ENCODE measurements at regions not wholly inside any gene's neighbourhood (a gene's known extent, or its start where the extent isn't known, plus 50 kb on each side); places are given as distances from the start of the nearest gene placed in this dataset.

DNA sequence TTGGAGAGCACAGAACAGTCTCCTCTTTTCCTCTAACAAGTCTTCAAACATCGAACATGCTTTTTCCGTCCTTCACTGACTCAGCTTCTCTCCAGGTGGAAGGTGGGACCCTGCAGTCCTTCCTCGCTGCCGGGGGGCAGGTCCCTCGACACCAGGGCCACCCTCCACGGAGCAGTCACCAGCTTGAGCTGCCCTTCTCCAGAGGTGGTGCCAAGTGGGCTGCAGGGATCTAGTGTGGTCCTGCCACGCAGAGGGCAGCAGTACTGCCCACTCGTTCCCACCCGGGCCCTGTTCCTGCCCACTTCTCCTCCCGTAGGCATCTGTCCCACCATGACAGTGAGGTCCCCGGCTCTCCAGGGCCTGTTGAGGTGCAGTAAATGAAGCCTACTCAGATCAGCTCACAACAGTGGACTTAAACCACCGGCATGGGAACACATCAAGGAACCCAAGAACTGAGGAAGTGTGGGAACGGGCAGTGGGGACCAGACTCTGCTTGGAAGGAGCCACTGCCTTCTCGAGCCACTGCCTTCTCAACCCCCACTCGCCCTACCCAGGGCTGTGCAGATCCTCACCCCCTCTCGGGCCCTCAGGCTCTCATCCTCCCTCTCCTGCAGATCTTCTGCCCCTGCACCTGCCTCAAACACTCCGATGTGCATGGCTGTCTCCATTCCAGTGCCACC lies 153.9 kb downstream of the OAT start:
- H3K9me3 ChIP-seq (ENCODE audit: control insufficient read depth, low read length), result no peaks in the 10 kb centered on the region

DNA sequence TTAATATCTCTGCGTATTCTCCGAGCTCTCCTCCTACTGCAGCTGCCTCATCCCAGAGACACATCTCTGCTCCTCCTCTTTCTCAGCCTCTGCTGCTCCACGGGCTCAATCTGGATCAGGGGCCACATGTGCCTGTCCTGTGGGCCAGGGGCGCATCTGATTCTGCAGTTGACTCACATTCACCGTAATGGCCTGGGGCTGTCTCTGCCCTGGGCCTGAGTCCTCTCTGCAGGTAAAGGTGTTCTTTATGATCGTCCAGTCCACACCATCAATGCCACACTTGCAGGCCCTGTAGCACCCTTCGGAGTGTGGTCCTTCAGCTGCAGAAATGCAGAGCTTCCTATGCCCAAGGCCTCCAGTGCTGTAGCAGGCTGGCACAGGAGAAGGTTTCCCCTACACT lies 154.5 kb downstream of the OAT start:
- WGBS, 2 experiments (ENCODE audit: insufficient coverage in 2 of 2), result 96 to 97% methylated on average over 5 to 7 of the region's 7 CpGs
- H3K27ac ChIP-seq (ENCODE audit: low read depth, low read length, severe bottlenecking), result no peak overlapping the region
- H3K4me3 ChIP-seq (ENCODE audit: extremely low read depth, insufficient read depth, low read length, poor library complexity, severe bottlenecking), result no peak overlapping the region
- no peaks in the 10 kb centered on the region for H3K4me1 ChIP-seq (ENCODE audit: control insufficient read depth, insufficient read depth, low read length, poor library complexity, severe bottlenecking)
- no peaks in the 10 kb centered on the region for H3K36me3 ChIP-seq (ENCODE audit: control insufficient read depth, insufficient read depth, low read length)
- H3K9me3 ChIP-seq (ENCODE audit: control insufficient read depth, low read length), result no peaks in the 10 kb centered on the region

More for the DNA sequence above, 153.9 kb downstream of the OAT start:
- H3K36me3 ChIP-seq (ENCODE audit: control insufficient read depth, insufficient read depth, low read length), result no peaks in the 10 kb centered on the region
- no peak overlapping the region for H3K4me3 ChIP-seq (ENCODE audit: extremely low read depth, insufficient read depth, low read length, poor library complexity, severe bottlenecking)
- H3K4me1 ChIP-seq (ENCODE audit: control insufficient read depth, insufficient read depth, low read length, poor library complexity, severe bottlenecking), result no peaks in the 10 kb centered on the region
- 94 to 95% methylated on average over 16 to 17 of the region's 17 CpGs for WGBS, 2 experiments (ENCODE audit: insufficient coverage in 2 of 2)
- H3K27ac ChIP-seq (ENCODE audit: low read depth, low read length, severe bottlenecking), result no peak overlapping the region

DNA sequence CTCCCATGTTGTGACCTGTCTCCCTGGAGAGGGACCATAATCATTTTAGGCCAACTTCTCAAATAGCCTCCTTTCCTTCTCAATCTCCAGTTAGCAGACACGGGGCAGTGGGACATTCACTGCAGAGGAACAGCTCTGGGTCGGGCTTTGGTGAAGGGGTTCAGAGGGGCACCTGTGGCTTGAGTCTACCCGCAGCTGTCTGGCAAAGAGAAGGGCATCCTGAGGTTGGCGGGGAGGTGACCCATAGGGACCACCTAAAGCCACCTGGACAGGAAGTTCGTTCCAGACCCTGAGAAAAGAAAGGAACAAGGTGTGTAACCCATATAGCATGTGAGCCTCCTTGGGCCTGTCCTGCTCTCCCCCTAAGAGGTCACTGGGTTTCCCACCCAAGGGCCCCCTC lies 155.0 kb downstream of the OAT start:
- Histone ChIP-seq H3K9me3 (ENCODE audit: control insufficient read depth, low read length) (no peaks in the 10 kb centered on the region), H3K27ac (ENCODE audit: low read depth, low read length, severe bottlenecking) (no peak overlapping the region), H3K4me3 (ENCODE audit: extremely low read depth, insufficient read depth, low read length, poor library complexity, severe bottlenecking) (no peak overlapping the region), H3K36me3 (ENCODE audit: control insufficient read depth, insufficient read depth, low read length) (no peaks in the 10 kb centered on the region), H3K4me1 (ENCODE audit: control insufficient read depth, insufficient read depth, low read length, poor library complexity, severe bottlenecking) (no peaks in the 10 kb centered on the region)
- 72 to 89% methylated on average over 3 to 5 of the region's 5 CpGs for WGBS, 2 experiments (ENCODE audit: insufficient coverage in 2 of 2)

DNA sequence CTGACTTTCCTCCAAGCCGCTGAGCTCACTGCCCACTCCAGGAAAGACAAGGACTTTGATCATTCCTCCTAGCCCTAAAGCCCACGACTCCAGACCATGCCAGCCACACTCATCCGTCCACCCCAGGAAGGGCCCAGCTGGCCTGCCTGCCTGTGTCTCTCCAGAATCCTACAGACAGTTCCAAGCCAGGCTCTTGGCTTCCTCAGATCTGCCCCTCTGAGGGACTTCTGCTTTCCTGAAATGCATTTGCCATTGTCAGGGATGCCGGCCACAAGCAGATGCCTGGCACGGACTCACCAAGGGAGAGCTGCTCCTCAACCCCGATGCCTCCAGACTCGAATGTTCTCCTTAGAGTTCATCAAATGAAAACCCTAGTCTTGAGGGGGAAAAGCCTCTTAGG lies 155.8 kb downstream of the OAT start:
- H3K36me3 ChIP-seq (ENCODE audit: control insufficient read depth, insufficient read depth, low read length), result no peaks in the 10 kb centered on the region
- 84 to 88% methylated on average over 4 to 7 of the region's 7 CpGs for WGBS, 2 experiments (ENCODE audit: insufficient coverage in 2 of 2)
- H3K9me3 ChIP-seq (ENCODE audit: control insufficient read depth, low read length), result no peaks in the 10 kb centered on the region
- no peak overlapping the region for H3K4me3 ChIP-seq (ENCODE audit: extremely low read depth, insufficient read depth, low read length, poor library complexity, severe bottlenecking)
- H3K27ac ChIP-seq (ENCODE audit: low read depth, low read length, severe bottlenecking), result no peak overlapping the region
- no peaks in the 10 kb centered on the region for H3K4me1 ChIP-seq (ENCODE audit: control insufficient read depth, insufficient read depth, low read length, poor library complexity, severe bottlenecking)

DNA sequence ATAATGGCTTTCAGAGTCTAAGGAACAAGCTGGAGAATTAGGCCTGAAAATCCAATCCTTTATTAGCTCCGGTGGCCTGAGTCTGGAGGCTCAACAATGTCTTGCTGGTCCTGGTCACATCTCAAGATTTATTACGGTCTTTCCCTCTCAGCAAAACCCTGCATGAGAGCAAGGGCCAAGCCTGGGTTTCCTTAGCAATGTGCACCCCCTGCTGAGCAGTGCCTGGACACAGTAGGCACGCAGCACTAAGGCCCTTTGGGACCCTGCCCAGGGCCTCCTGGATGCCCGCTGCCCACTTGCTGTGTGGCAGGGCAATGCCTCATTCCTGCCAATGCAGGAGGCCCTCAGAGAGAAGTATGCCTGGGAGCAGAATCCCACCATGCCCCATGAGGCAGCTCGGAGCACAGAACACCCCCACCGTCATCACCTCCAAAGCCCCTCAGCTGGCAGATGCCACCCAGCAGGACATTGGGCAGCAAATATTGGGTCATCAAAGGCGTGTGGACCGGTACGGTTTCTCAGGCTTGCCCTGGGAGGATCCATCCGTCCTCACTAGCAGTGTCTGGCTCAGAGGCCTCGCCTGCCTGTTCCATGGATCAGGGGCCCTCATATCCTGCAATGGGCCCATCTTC lies 156.4 kb downstream of the OAT start:
- no peaks in the 10 kb centered on the region for H3K36me3 ChIP-seq (ENCODE audit: control insufficient read depth, insufficient read depth, low read length)
- no peak overlapping the region for H3K4me3 ChIP-seq (ENCODE audit: extremely low read depth, insufficient read depth, low read length, poor library complexity, severe bottlenecking)
- H3K4me1 ChIP-seq (ENCODE audit: control insufficient read depth, insufficient read depth, low read length, poor library complexity, severe bottlenecking), result no peaks in the 10 kb centered on the region
- 91 to 92% methylated on average over 9 to 10 of the region's 11 CpGs for WGBS, 2 experiments (ENCODE audit: insufficient coverage in 2 of 2)
- H3K9me3 ChIP-seq (ENCODE audit: control insufficient read depth, low read length), result no peaks in the 10 kb centered on the region
- H3K27ac ChIP-seq (ENCODE audit: low read depth, low read length, severe bottlenecking), result no peak overlapping the region

DNA sequence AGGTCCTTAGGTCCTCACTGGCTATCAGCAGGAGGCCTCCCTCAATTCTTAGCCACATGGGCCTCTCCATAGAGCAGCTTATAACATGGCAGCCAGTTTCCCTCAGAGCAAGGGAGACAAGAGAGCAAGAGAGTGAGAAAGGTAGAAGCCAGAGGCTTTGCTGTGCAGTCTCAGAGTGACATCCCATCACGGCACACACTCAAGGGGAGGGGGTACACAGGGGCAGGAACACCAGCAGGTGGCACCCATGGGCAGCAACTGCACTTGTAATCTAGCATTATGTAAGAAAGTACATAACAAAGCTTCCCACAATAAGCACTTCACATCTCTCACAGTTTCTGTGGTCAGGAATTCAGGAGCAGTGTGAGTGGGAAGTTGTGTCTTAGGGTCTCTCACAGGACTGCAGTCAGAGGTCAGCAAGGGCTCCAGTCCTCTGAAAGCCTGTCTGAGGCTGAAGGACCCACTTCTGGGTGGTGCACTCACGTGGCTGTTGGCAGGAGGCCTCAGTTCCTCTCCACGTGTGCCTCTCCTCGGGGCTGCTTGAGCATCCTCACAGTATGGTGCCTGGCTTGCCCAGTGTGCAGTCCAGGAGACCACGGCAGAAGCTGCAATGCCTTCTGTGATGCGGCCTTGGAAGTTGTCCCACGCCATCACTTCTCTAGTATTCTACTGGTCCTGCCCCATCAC lies 159.4 kb downstream of the OAT start:
- Histone ChIP-seq H3K27ac (ENCODE audit: low read depth, low read length, severe bottlenecking) (no peak overlapping the region), H3K9me3 (ENCODE audit: control insufficient read depth, low read length) (no peaks in the 10 kb centered on the region), H3K4me1 (ENCODE audit: control insufficient read depth, insufficient read depth, low read length, poor library complexity, severe bottlenecking) (no peaks in the 10 kb centered on the region), H3K4me3 (ENCODE audit: extremely low read depth, insufficient read depth, low read length, poor library complexity, severe bottlenecking) (no peak overlapping the region), H3K36me3 (ENCODE audit: control insufficient read depth, insufficient read depth, low read length) (no peaks in the 10 kb centered on the region)
- 80 to 82% methylated on average over 7 of the region's 7 CpGs for WGBS, 2 experiments (ENCODE audit: insufficient coverage in 2 of 2)

DNA sequence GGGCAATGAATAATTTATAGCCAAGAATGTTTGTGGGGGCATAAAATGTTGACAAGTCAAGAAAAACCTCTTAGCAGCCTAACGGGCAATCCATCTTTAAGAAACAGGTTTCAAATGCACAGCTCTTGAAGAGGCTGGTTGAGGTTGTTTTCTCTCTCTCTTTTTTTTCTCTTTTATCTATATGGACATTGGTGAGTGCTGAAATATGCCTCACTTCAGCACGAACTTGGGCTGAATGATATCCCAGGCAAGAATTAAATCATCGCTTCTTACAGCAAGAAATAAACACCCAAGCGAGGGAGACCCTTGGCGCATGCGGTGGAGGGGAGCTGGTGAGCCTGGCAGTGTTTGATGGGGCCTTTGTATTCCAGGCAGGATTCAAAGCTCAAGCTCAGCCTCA lies 160.9 kb downstream of the OAT start:
- Histone ChIP-seq H3K4me3 (ENCODE audit: extremely low read depth, insufficient read depth, low read length, poor library complexity, severe bottlenecking) (no peak overlapping the region), H3K27ac (ENCODE audit: low read depth, low read length, severe bottlenecking) (no peak overlapping the region), H3K4me1 (ENCODE audit: control insufficient read depth, insufficient read depth, low read length, poor library complexity, severe bottlenecking) (no peaks in the 10 kb centered on the region), H3K36me3 (ENCODE audit: control insufficient read depth, insufficient read depth, low read length) (no peaks in the 10 kb centered on the region), H3K9me3 (ENCODE audit: control insufficient read depth, low read length) (no peaks in the 10 kb centered on the region)
- 100% methylated on average over 3 of the region's 6 CpGs for WGBS, 2 experiments (ENCODE audit: insufficient coverage in 2 of 2)

DNA sequence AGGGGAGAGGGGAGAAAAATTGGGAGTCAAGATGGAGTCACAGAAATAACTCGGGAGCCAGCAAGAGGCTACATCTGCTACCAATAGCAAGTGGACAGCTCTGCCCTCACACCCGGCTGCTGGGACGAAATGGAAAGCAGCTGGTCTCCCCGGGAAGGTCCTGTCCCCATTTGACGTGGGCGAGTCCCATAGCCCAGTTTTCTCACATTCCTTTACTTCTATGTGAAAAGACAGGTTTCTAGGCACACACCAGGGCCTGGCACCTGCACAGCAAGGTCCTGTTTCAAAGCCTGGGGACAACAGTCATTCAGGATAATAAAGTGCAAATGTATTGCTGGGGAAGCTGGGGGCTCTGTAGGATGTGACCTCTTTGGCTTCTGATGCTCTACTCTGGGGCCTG lies 162.6 kb downstream of the OAT start:
- WGBS, 2 experiments (ENCODE audit: insufficient coverage in 2 of 2), result 77 to 94% methylated on average over 4 to 6 of the region's 6 CpGs
- H3K9me3 ChIP-seq (ENCODE audit: control insufficient read depth, low read length), result no peaks in the 10 kb centered on the region
- H3K4me3 ChIP-seq (ENCODE audit: extremely low read depth, insufficient read depth, low read length, poor library complexity, severe bottlenecking), result no peak overlapping the region
- H3K27ac ChIP-seq (ENCODE audit: low read depth, low read length, severe bottlenecking), result no peak overlapping the region
- H3K36me3 ChIP-seq (ENCODE audit: control insufficient read depth, insufficient read depth, low read length), result no peaks in the 10 kb centered on the region
- H3K4me1 ChIP-seq (ENCODE audit: control insufficient read depth, insufficient read depth, low read length, poor library complexity, severe bottlenecking), result no peaks in the 10 kb centered on the region

DNA sequence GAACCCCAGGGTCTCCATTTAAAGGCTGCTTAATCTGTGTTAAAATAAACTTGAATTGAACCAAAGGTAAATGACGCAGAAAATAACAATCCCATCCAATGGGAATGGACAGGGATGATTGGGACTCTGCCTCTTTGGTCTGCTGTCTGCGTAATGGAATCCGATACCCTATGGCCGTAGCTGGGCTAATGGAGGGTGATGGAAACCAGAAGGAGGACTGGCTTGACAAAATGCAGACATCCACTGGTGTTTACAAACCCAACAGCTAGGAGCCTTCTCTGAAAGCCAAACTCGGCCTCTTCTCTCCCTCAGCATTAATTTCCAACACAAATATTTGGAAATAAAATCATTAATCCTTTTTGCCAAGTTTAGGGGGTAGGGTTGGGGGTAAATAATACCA lies 162.2 kb upstream of the CHST15 start:
- Histone ChIP-seq H3K4me3 (ENCODE audit: extremely low read depth, insufficient read depth, low read length, poor library complexity, severe bottlenecking) (no peak overlapping the region), H3K27ac (ENCODE audit: low read depth, low read length, severe bottlenecking) (no peak overlapping the region), H3K9me3 (ENCODE audit: control insufficient read depth, low read length) (no peaks in the 10 kb centered on the region), H3K4me1 (ENCODE audit: control insufficient read depth, insufficient read depth, low read length, poor library complexity, severe bottlenecking) (no peaks in the 10 kb centered on the region), H3K36me3 (ENCODE audit: control insufficient read depth, insufficient read depth, low read length) (no peaks in the 10 kb centered on the region)
- 91 to 95% methylated on average over 3 to 4 of the region's 5 CpGs for WGBS, 2 experiments (ENCODE audit: insufficient coverage in 2 of 2)

DNA sequence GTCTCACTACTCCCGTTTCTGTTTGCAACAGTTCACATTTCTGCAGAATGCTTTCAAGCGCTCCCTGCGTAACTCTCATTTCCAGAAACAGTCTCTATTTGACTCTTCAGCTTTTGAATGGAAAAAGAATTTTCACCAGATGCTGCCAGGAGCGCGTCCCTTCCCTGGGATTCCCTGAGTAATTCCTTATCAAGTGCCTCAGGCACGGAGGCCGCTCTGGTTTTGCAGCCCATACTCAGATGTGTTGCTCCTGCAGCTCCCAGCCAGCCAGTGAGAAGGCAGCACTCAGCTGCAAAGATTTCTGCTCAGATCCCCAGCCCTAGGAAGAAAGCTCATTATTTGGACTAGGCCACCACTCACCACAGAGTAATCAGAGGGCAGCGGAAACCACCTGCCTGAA lies 161.1 kb upstream of the CHST15 start:
- Histone ChIP-seq H3K4me1 (ENCODE audit: control insufficient read depth, insufficient read depth, low read length, poor library complexity, severe bottlenecking) (no peaks in the 10 kb centered on the region), H3K27ac (ENCODE audit: low read depth, low read length, severe bottlenecking) (no peak overlapping the region), H3K9me3 (ENCODE audit: control insufficient read depth, low read length) (no peaks in the 10 kb centered on the region), H3K4me3 (ENCODE audit: extremely low read depth, insufficient read depth, low read length, poor library complexity, severe bottlenecking) (no peak overlapping the region), H3K36me3 (ENCODE audit: control insufficient read depth, insufficient read depth, low read length) (no peaks in the 10 kb centered on the region)
- 80 to 84% methylated on average over 5 to 8 of the region's 8 CpGs for WGBS, 2 experiments (ENCODE audit: insufficient coverage in 2 of 2)

DNA sequence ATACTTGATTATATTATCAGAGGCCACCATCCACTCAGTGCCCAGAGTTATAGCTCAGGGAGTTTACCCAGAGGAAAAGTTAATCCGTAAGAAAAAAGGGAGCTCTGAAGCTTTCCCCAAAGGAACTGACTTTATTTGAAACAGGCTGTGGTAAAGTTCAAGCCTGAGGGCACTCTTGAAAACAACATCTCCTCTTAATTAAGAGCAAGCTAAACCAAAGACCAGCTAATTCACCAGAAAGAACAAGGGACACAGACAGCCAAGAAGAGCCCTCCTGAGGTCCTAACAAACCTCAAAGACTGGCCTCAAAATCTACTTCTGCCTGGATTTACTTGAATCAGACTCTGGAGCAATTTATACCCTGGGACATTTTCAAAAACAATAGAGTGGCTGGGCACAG lies 159.6 kb upstream of the CHST15 start:
- H3K27ac ChIP-seq (ENCODE audit: low read depth, low read length, severe bottlenecking), result no peak overlapping the region
- H3K9me3 ChIP-seq (ENCODE audit: control insufficient read depth, low read length), result no peaks in the 10 kb centered on the region
- H3K4me1 ChIP-seq (ENCODE audit: control insufficient read depth, insufficient read depth, low read length, poor library complexity, severe bottlenecking), result no peaks in the 10 kb centered on the region
- no peaks in the 10 kb centered on the region for H3K36me3 ChIP-seq (ENCODE audit: control insufficient read depth, insufficient read depth, low read length)
- 20 to 57% methylated on average over 1 of the region's 1 CpG for WGBS, 2 experiments (ENCODE audit: insufficient coverage in 2 of 2)
- H3K4me3 ChIP-seq (ENCODE audit: extremely low read depth, insufficient read depth, low read length, poor library complexity, severe bottlenecking), result no peak overlapping the region

Data from mesodermal cell (in vitro differentiated cells).